OCI-LY1 (cell line): ENCODE measurements at regions not wholly inside any gene's neighbourhood (a gene's known extent, or its start where the extent isn't known, plus 50 kb on each side); places are given as distances from the start of the nearest gene placed in this dataset.

Experiments
- H2AFZ ChIP-seq: fragments of 200-600 bp; sonication (generic), shearing (Covaris generic); 2 replicates; pipeline ENCODE4 v1.6.0; 2014; ENCODE audit warnings: antibody characterized with exemption, mild to moderate bottlenecking, low read length
- H3F3A ChIP-seq: fragments of 200-600 bp; sonication (generic), shearing (Covaris generic); 2 replicates; pipeline ENCODE4 v1.6.0; 2014; ENCODE audit warnings: mild to moderate bottlenecking, antibody characterized with exemption, low read length, moderate library complexity; ENCODE audit not compliant: insufficient read depth
- H3K27ac ChIP-seq: fragments of 200-600 bp; sonication (generic); 2 replicates; pipeline ENCODE4 v1.5.1; 2014; ENCODE audit warnings: low read length, mixed run types, mild to moderate bottlenecking, low read depth; ENCODE audit not compliant: poor library complexity, severe bottlenecking
- H3K27me3 ChIP-seq: fragments of 200-600 bp; sonication (generic); 2 replicates; pipeline ENCODE4 v1.6.0; 2014; ENCODE audit warnings: antibody characterized with exemption, mild to moderate bottlenecking, low read length, moderate library complexity; ENCODE audit not compliant: insufficient read depth
- H3K36me3 ChIP-seq: fragments of 200-600 bp; sonication (generic); 2 replicates; pipeline ENCODE4 v1.6.1; 2014; ENCODE audit warnings: mild to moderate bottlenecking, antibody characterized with exemption, low read length, moderate library complexity, mixed read lengths; ENCODE audit not compliant: insufficient read depth
- H3K4me1 ChIP-seq: fragments of 200-600 bp; sonication (generic); 2 replicates; pipeline ENCODE4 v1.5.1; 2014; ENCODE audit warnings: mild to moderate bottlenecking, low read length, moderate library complexity; ENCODE audit not compliant: insufficient read depth, severe bottlenecking
- H3K4me2 ChIP-seq: fragments of 200-600 bp; sonication (generic), shearing (Covaris generic); 2 replicates; pipeline ENCODE4 v1.6.1; 2014; ENCODE audit warnings: low read length
- H3K4me3 ChIP-seq: fragments of 200-600 bp; sonication (generic); 2 replicates; pipeline ENCODE4 v1.5.1; 2014; ENCODE audit warnings: low read length, low read depth, mild to moderate bottlenecking, mixed read lengths; ENCODE audit not compliant: poor library complexity, severe bottlenecking
- H3K79me2 ChIP-seq: fragments of 200-600 bp; shearing (Covaris generic); 2 replicates; pipeline ENCODE4 v1.6.1; 2016; ENCODE audit warnings: mixed run types, low read length, mixed read lengths; ENCODE audit not compliant: insufficient read depth
- H3K9ac ChIP-seq: fragments of 200-600 bp; sonication (generic), shearing (Covaris generic); 2 replicates; pipeline ENCODE4 v1.6.1; 2014; ENCODE audit warnings: mild to moderate bottlenecking, low read length, mixed read lengths
- H3K9me2 ChIP-seq: fragments of 200-600 bp; sonication (generic), shearing (Covaris generic); 2 replicates; pipeline ENCODE4 v1.6.1; 2014; ENCODE audit warnings: low read depth, mild to moderate bottlenecking, low read length, mixed read lengths
- H3K9me3 ChIP-seq: fragments of 200-600 bp; shearing (Covaris generic); 2 replicates; pipeline ENCODE4 v1.6.1; 2014; ENCODE audit warnings: low read length, mixed read lengths
- H4K20me1 ChIP-seq: fragments of 200-600 bp; sonication (generic), shearing (Covaris generic); 2 replicates; pipeline ENCODE4 v1.6.0; 2016; ENCODE audit warnings: mild to moderate bottlenecking, low read length; ENCODE audit not compliant: insufficient read depth
- EZH2 ChIP-seq: fragments of 200-600 bp; sonication (generic), shearing (Covaris generic); IDR thresholded peaks from 2 replicates; pipeline ENCODE4 v1.8.0; 2017; ENCODE audit warnings: borderline replicate concordance, mixed run types, mild to moderate bottlenecking, antibody characterized with exemption, low read length, moderate library complexity, mixed read lengths
- TF ChIP-seq, protein P1 (sequence below): fragments of 200-600 bp; sonication (generic), shearing (Covaris generic); IDR thresholded peaks from 2 replicates; pipeline ENCODE4 v1.5.1; 2017; ENCODE audit warnings: mild to moderate bottlenecking, antibody characterized with exemption, low read length, moderate library complexity, mixed read lengths

DNA sequence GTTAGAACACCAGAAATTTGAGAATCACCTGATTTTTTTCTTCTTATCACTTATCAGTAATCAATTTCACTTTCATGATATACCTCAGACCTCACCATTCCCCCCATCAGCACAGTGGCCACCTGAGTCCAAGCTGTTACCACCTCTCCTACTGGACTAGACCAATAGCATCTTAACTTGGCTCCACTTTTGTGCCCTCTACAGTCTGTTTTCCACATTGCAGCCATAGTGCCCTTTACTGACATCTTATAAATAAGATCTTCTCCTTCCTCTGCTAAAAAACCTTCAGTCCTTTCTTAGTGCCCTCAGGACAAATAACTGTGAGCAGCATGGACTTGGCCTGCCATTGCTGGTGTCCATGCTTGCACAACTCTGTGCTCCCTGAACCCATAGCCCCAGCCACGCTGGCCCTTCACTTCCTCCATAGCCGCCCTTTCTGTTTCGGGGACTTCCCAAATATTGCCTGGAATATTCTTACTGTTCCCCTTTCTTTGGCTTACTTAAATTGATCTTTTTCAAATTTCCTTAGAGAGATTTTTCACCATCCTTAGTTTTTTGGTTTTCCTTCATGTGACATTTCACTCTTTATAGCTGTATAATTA, 380.8 kb downstream of the LMO7 start:
- Histone ChIP-seq H3K79me2 (no peaks in the 10 kb centered on the region), H3F3A (no peaks in the 10 kb centered on the region), H3K9me3 (no peaks in the 10 kb centered on the region), H3K4me3 (no peak overlapping the region), H3K27ac (no peak overlapping the region), H3K9ac (no peak overlapping the region), H3K9me2 (no peaks in the 10 kb centered on the region), H3K4me2 (no peak overlapping the region), H3K36me3 (no peaks in the 10 kb centered on the region), H4K20me1 (no peaks in the 10 kb centered on the region), H3K4me1 (no peaks in the 10 kb centered on the region), H3K27me3 (no peaks in the 10 kb centered on the region), H2AFZ (no peak overlapping the region)
- no peak for TF ChIP-seq EZH2
- TF ChIP-seq, protein P1, sequence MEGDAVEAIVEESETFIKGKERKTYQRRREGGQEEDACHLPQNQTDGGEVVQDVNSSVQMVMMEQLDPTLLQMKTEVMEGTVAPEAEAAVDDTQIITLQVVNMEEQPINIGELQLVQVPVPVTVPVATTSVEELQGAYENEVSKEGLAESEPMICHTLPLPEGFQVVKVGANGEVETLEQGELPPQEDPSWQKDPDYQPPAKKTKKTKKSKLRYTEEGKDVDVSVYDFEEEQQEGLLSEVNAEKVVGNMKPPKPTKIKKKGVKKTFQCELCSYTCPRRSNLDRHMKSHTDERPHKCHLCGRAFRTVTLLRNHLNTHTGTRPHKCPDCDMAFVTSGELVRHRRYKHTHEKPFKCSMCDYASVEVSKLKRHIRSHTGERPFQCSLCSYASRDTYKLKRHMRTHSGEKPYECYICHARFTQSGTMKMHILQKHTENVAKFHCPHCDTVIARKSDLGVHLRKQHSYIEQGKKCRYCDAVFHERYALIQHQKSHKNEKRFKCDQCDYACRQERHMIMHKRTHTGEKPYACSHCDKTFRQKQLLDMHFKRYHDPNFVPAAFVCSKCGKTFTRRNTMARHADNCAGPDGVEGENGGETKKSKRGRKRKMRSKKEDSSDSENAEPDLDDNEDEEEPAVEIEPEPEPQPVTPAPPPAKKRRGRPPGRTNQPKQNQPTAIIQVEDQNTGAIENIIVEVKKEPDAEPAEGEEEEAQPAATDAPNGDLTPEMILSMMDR = peak; percentile 86

DNA sequence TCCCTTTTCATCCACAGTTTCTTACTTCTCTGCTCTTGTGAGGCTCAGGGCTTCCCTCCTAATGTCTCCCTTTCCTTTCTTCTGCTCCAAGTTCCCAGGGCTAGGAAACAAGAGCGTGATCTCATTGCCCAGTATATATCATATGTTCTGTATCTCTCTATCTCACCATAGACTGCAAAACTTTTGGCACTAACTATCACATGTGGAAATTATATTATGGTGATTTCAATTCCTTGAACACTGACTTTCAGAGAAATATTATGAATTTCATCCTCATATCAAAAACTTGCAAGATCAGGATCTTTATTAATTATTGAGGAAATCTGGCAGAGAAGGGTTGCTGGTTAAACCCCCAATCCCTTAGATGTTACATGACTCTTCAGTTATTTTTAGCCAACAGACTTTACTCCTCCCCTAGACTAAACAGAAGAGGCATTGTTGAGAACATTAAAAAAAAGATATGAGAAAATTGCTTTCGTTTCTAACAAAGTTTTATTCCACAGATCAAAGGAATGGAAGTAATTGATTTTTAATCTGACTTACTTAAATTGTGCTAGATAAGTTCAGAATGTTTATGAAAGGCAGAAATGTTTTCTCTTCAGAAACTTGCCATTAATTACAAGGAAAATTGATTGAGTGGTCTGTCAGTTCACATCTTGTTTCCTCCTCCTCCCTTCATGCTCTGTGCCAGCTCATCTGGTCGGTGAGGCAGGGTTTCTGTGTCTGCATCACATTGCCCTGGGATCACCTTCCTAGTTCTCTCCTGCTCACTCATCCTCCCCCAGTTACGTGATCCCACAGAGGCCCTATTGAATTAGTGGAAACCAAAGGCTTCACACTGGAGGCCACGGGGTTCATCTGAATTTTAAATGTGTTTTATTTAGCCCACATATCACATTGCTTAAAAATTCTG, 378.5 kb downstream of the LMO7 start:
- Histone ChIP-seq H3K27ac (no peak overlapping the region), H4K20me1 (no peaks in the 10 kb centered on the region), H3F3A (no peaks in the 10 kb centered on the region), H3K4me2 (no peak overlapping the region), H3K79me2 (no peaks in the 10 kb centered on the region), H3K27me3 (no peaks in the 10 kb centered on the region), H3K4me3 (no peak overlapping the region), H3K36me3 (no peaks in the 10 kb centered on the region), H3K9me3 (no peaks in the 10 kb centered on the region), H3K9ac (no peak overlapping the region), H2AFZ (no peak overlapping the region), H3K9me2 (no peaks in the 10 kb centered on the region), H3K4me1 (no peaks in the 10 kb centered on the region)
- TF ChIP-seq EZH2 = no peak
- TF ChIP-seq, protein P1 = no peak

DNA sequence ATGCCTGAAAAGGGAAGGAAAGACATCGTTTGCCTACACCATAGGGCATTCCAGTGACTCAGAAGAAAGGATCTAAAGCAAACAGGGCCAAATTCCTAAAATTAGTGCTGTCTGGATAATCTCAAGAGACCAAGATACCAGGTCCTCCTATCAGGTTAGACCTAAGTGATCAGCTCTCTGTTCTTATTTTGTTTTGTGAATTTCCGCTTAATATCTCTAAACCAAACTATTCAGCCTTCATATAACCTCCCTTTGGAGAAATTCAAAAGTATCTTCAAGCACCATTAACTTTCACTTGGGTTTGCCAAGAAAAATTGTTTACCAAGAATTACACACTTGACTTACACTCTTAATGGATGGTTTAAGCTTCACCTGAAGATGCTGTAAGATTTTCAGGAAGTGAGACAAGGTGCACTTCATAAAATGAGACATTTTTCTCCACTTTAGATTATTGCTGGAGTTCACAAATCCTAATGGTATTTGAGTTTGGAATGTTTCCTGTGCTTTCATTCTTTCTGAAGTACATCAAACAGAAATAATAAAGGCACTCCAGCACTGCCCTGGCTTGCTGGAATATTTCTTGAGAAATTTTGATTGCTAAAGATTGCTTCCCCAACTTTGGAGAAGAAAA, 376.1 kb downstream of the LMO7 start:
- no peaks in the 10 kb centered on the region for H3K36me3 ChIP-seq
- H3K79me2 ChIP-seq = no peaks in the 10 kb centered on the region
- H3K9ac ChIP-seq = no peak overlapping the region
- H3K4me1 ChIP-seq = no peaks in the 10 kb centered on the region
- H3K27me3 ChIP-seq = no peaks in the 10 kb centered on the region
- no peaks in the 10 kb centered on the region for H3K9me2 ChIP-seq
- no peaks in the 10 kb centered on the region for H4K20me1 ChIP-seq
- no peak for TF ChIP-seq EZH2
- TF ChIP-seq, protein P1 = no peak
- H2AFZ ChIP-seq = no peak overlapping the region
- no peak overlapping the region for H3K27ac ChIP-seq
- H3K4me2 ChIP-seq = no peak overlapping the region
- H3F3A ChIP-seq = no peaks in the 10 kb centered on the region
- no peaks in the 10 kb centered on the region for H3K9me3 ChIP-seq
- H3K4me3 ChIP-seq = no peak overlapping the region
